HCT116 (cell line): ENCODE measurements at regions not wholly inside any gene's neighbourhood (a gene's known extent, or its start where the extent isn't known, plus 50 kb on each side); places are given as distances from the start of the nearest gene placed in this dataset.

Experiments used
- CEBPB ChIP-seq: IDR thresholded peaks from 2 replicates; pipeline ENCODE4 v1.6.1; 2012; ENCODE audit warnings: low read depth
- EGR1 ChIP-seq: IDR thresholded peaks from 2 replicates; pipeline ENCODE4 v1.6.1; 2012; ENCODE audit warnings: low read depth
- EZH2 ChIP-seq: fragments of 200-600 bp; sonication (generic); IDR thresholded peaks from 2 replicates; pipeline ENCODE4 v1.6.1; 2017; ENCODE audit warnings: antibody characterized with exemption, mixed run types
- EZH2phosphoT487 ChIP-seq: fragments of 200-600 bp; IDR thresholded peaks from 2 replicates; pipeline ENCODE4 v1.6.1; 2018; ENCODE audit warnings: antibody characterized with exemption, borderline replicate concordance
- POLR2A ChIP-seq: IDR thresholded peaks from 2 replicates; pipeline ENCODE4 v1.7.0; 2011; ENCODE audit warnings: borderline replicate concordance; ENCODE audit not compliant: insufficient read depth, insufficient read length; ENCODE audit errors: extremely low read depth
- POLR2AphosphoS5 ChIP-seq: IDR thresholded peaks from 2 replicates; pipeline ENCODE4 v1.6.1; 2011; ENCODE audit warnings: mild to moderate bottlenecking, low read depth, low read length, moderate library complexity
- RAD21 ChIP-seq: IDR thresholded peaks from 2 replicates; pipeline ENCODE4 v1.6.1; 2012; ENCODE audit warnings: low read depth, mild to moderate bottlenecking
- SIN3A ChIP-seq: IDR thresholded peaks from 2 replicates; pipeline ENCODE4 v1.6.1; 2012; ENCODE audit warnings: low read depth
- SRF ChIP-seq: IDR thresholded peaks from 2 replicates; pipeline ENCODE4 v1.6.1; 2012; ENCODE audit warnings: low read depth
- TCF7L2 ChIP-seq: IDR thresholded peaks from 2 replicates; pipeline ENCODE4 v1.7.0; 2011; ENCODE audit warnings: borderline replicate concordance, inconsistent platforms; ENCODE audit not compliant: insufficient read depth, insufficient read length; ENCODE audit errors: extremely low read depth
- YY1 ChIP-seq: IDR thresholded peaks from 2 replicates; pipeline ENCODE4 v1.6.1; 2011; ENCODE audit warnings: low read length, low read depth, moderate library complexity, mild to moderate bottlenecking; ENCODE audit not compliant: insufficient replicate concordance; ENCODE audit errors: extremely low read depth
- TF ChIP-seq, protein P1 (sequence below), 3 experiments: fragments of 200-600 bp in 1 of 3; sonication (generic) in 1 of 3; IDR thresholded peaks in 2 of 3; conservative IDR thresholded peaks in 1 of 3; 2 replicates each; pipeline ENCODE4 v1.5.1; 2012 to 2017; ENCODE audit warnings: low read depth in 2 of 3, low read length in 2 of 3, antibody characterized with exemption in 1 of 3, borderline replicate concordance in 1 of 3, control low read depth in 1 of 3, mild to moderate bottlenecking in 1 of 3, mixed read lengths in 1 of 3, mixed run types in 1 of 3, moderate library complexity in 1 of 3; ENCODE audit not compliant: insufficient read depth in 1 of 3
- TF ChIP-seq, protein P2 (sequence below): IDR thresholded peaks from 2 replicates; pipeline ENCODE4 v1.6.1; 2012

DNA sequence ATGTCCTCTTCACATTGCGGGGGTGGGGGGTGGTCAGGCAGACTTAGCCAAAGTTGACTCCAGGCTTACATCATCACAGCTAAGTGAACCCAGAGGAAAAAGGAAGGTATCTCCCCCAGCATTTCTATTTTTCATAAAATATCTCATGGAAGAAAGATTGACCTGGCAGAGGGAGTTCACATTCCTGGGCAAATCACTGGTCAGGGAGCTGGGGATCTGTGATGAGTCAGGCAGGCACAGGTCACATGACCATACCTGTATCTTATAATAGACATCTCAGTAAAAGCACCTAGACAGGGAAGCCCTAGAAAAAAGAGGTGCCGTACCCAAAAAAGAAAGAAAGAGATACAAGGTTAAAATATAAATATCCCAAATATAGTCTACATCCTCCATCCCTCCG, 57.3 kb upstream of the WWC1 start:
- TF ChIP-seq RAD21 (no peak), YY1 (no peak), EZH2 (no peak), POLR2A (no peak), EGR1 (no peak), CEBPB (no peak), SRF (no peak), POLR2AphosphoS5 (no peak), SIN3A (no peak), TCF7L2 (no peak), EZH2phosphoT487 (no peak)
- TF ChIP-seq, protein P1, sequence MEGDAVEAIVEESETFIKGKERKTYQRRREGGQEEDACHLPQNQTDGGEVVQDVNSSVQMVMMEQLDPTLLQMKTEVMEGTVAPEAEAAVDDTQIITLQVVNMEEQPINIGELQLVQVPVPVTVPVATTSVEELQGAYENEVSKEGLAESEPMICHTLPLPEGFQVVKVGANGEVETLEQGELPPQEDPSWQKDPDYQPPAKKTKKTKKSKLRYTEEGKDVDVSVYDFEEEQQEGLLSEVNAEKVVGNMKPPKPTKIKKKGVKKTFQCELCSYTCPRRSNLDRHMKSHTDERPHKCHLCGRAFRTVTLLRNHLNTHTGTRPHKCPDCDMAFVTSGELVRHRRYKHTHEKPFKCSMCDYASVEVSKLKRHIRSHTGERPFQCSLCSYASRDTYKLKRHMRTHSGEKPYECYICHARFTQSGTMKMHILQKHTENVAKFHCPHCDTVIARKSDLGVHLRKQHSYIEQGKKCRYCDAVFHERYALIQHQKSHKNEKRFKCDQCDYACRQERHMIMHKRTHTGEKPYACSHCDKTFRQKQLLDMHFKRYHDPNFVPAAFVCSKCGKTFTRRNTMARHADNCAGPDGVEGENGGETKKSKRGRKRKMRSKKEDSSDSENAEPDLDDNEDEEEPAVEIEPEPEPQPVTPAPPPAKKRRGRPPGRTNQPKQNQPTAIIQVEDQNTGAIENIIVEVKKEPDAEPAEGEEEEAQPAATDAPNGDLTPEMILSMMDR (IDR thresholded peaks at IDR 0.05 in 2 of 3, conservative IDR thresholded peaks at IDR 0.05 in 1 of 3; ENCODE audit: borderline replicate concordance in 1 of 3, insufficient read depth in 1 of 3, low read depth in 2 of 3, low read length in 2 of 3) = no peak
- TF ChIP-seq, protein P2, sequence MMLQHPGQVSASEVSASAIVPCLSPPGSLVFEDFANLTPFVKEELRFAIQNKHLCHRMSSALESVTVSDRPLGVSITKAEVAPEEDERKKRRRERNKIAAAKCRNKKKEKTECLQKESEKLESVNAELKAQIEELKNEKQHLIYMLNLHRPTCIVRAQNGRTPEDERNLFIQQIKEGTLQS = no peak
